NCI-H1092 (cell line): ENCODE measurements at regions not wholly inside any gene's neighbourhood (a gene's known extent, or its start where the extent isn't known, plus 50 kb on each side); places are given as distances from the start of the nearest gene placed in this dataset.
"Not testable (repeated sequence)": the region's sequence is repeated elsewhere in the genome, so short reads cannot be mapped to it uniquely, and the experiment has no call there.

Experiments
- DNase-seq: peaks from one replicate; lab custom pipeline; 2025; lab: John Stamatoyannopoulos, UW

- no peak for DNase-seq
Observed at GRCh38 chr20:47865451-47865850, 80.2 kb upstream of the SULF2 start.

GRCh38 chr20:47863981-47864380, 78.7 kb upstream of the SULF2 start:
- no peak for DNase-seq

- DNase-seq, result no peak
Observed at GRCh38 chr20:47863315-47863965, 78.2 kb upstream of the SULF2 start.

- no peak for DNase-seq
Observed at GRCh38 chr20:47862574-47863240, 77.4 kb upstream of the SULF2 start.

GRCh38 chr20:47861116-47861515, 75.8 kb upstream of the SULF2 start:
- DNase-seq, result no peak

GRCh38 chr20:47860049-47860830, 75.0 kb upstream of the SULF2 start:
- no peak for DNase-seq

- no peak for DNase-seq
Observed at GRCh38 chr20:47859278-47859677, 74.0 kb upstream of the SULF2 start.

GRCh38 chr20:47857569-47858464, 72.5 kb upstream of the SULF2 start:
- DNase-seq, result no peak

- no peak for DNase-seq
Observed at GRCh38 chr20:47857187-47857568, 71.9 kb upstream of the SULF2 start.

- no peak for DNase-seq
Observed at GRCh38 chr20:47855799-47856198, 70.5 kb upstream of the SULF2 start.

- DNase-seq, result no peak
Observed at GRCh38 chr20:47854687-47855212, 69.5 kb upstream of the SULF2 start.

- DNase-seq, result no peak
Observed at GRCh38 chr20:47851774-47852173, 66.5 kb upstream of the SULF2 start.

- no peak for DNase-seq
Observed at GRCh38 chr20:47850146-47850545, 64.9 kb upstream of the SULF2 start.

- DNase-seq, result no peak
Observed at GRCh38 chr20:47849596-47849995, 64.3 kb upstream of the SULF2 start.

GRCh38 chr20:47849006-47849405, 63.7 kb upstream of the SULF2 start:
- DNase-seq, result no peak

GRCh38 chr20:47848534-47848933, 63.3 kb upstream of the SULF2 start:
- not testable (repeated sequence) for DNase-seq

GRCh38 chr20:47847884-47848485, 62.7 kb upstream of the SULF2 start:
- DNase-seq, result no peak

- DNase-seq, result not testable (repeated sequence)
Observed at GRCh38 chr20:47847220-47847619, 61.9 kb upstream of the SULF2 start.

GRCh38 chr20:47846651-47847050, 61.4 kb upstream of the SULF2 start:
- not testable (repeated sequence) for DNase-seq

- not testable (repeated sequence) for DNase-seq
Observed at GRCh38 chr20:47845382-47845977, 60.2 kb upstream of the SULF2 start.

- DNase-seq, result not testable (repeated sequence)
Observed at GRCh38 chr20:47844568-47844906, 59.3 kb upstream of the SULF2 start.
